HG03095 (cell line): ENCODE measurements at regions not wholly inside any gene's neighbourhood (a gene's known extent, or its start where the extent isn't known, plus 50 kb on each side); places are given as distances from the start of the nearest gene placed in this dataset.

ENCODE experiments used
- ATAC-seq: cut with Tn5 transposase; IDR thresholded peaks from one replicate; pipeline ENCODE4 v1.9.1; 2021; ENCODE audit warnings: moderate library complexity; ENCODE audit not compliant: unreplicated experiment

DNA sequence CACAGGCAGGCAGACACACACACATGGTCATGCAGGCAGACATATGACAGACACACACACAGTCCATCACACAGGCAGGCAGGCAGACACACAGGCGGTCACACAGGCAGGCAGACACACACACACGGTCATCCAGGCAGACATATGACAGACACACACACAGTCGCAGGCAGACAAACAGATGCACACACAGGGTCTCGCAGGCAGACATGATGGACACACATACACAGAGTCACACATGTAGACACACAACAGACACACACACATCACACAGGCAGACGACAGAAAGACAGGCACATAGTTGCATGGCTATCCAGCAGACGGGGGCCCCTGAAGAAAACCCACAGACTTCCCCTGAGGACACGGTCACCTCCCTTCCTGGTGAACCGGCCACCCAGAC lies 135.4 kb downstream of the NCOR2 start:
- no peak for ATAC-seq

DNA sequence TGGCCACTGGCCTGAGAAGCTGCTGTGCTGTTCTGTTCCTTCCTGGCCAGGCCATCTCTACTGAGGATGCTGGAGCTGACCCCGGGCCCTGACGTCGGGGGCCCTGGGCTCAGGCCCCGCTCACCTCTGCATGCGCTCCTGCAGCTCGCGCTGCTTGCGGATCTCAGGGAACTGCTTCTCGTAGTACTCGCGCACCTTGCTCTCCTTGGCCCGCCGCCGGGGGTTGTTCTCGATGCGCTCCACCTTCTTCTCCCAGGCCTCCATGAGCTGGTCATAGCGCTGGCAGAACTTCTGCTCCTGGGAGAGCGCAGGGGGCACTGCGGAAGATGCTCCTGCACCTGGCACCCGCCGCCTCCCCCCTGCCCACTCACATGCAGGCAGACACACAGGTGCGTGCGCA lies 135.6 kb downstream of the RFLNA start:
- ATAC-seq, result no peak

DNA sequence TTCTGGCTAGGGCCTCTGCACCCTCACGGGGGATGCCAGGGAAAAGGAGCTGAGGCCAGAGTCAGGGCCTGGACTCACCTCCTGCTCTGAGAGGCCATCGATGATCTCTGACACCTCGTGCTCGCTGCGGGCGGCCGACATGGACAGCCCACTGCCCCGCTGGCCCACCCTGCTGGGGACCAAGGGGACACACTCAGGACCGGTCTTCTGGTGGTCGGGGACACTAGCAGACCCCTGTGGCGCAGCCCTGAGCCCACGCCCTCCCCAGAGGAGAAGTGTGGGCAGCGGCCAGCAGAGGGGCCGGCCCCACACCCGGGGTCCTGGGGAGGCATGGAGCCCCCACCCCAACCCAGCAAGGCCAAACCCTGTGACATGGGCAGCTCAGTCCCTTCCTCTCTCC lies 134.6 kb downstream of the RFLNA start:
- ATAC-seq, result no peak

DNA sequence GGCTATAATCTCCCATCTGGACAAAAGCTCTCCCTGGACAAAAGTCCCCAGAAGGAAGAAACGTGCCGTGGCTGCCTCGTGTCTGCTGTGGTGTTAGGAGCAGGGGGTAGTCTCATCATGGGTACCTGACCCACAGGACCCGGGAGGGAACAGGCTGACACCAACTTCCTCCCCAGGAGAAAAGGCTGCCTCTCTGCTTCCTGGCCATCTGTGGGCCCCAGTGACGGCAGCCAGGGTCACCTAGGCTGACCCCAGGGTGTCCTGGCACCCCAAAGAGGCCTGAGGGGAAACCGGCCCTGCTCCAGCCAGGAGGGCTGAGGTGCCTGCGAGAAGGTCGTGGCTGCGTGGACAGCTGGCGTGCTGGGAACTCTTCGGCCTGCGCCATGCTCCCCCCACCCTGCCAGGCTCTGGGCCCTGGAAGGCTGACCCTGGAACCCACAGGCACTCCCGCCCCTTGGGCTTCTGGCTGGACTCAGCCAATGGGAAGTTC lies 133.9 kb downstream of the RFLNA start:
- ATAC-seq, result no peak

GRCh38 chr12:124428136-124428791 lies 133.4 kb downstream of the RFLNA start:
- ATAC-seq, result no peak

DNA sequence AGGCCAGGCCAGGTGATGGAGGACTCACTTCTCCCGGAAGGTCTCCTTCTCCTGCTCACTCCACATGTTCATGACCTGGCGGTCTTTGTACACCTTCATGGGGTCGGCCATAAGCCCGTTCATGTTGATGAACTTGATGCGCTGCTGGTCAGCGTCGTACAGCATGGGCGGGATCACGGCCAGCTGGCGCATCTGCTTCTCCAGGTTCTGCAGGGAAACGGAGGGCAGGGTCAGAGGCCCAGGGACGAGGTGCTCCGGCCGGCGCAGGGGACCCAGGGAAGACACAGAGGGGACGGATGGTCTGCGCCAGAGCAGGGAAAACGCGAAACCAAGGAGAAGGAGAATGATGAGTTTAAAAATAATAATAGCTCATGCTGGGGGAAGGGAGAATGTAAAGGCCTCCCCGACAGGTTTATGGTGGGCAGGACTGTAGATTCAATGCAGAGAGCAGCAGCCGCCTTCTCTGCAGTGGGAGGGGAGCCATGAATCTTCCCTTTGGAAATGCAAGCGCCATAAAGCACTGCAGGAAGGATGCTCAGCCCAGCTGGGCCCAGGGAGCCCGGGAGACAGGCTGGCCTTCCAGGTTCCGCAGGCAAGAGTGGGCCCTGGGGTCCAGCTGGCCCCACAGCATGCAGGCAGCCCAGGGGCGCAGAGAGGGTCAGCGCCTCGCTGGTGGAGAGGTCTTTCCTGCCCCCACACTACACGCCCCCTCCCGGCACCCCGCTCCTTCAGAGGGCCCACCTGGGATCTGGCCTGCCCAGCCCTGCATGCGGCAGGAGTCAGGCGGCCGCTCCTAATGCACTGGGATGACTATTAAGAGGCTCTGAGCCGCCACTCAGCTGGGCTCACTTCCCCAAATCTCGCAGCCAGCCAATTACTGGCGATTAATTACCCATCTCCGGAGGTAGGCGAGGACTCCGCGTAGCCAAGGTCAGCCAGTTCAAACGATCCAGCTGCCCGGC lies 132.0 kb downstream of the RFLNA start:
- no peak for ATAC-seq

DNA sequence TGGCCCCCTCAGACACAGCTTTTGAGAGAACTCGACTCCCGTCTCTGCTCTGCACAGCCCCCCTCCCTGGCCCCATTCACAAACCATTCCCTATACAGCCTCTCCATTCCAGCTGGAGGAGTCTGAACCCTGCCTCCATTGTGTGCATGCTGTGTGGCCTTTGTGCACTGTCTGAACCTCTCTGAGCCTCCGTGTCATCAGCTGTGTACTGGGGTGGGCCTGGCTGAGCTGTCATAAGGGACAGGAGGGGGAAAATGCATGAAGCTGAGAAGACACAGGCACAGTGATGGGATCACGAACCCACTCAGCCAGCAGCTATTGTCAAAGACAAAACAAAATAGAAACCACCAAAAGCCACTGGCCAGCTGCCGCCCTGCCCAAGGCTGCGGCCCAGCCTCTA lies 130.8 kb downstream of the RFLNA start:
- ATAC-seq, result no peak

DNA sequence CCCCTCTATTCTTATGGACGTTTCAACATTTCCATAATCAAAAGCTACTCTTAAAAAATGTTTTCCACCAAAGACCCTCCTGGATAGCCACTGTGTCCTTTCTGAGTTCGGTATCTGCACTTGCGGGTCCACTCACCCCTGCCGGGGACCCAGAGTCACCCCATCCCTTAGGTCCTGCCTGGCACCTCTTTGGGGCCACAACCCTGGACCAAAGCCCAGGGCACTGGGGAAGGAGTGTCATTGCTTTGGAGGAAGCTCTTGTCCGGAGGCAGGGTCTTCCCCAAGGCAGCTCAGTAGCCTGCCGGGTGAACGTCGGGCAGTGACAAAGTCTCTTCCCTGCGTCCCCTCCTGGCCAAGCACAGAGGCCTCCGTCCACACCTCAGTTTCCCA lies 129.6 kb downstream of the RFLNA start:
- ATAC-seq, result no peak

DNA sequence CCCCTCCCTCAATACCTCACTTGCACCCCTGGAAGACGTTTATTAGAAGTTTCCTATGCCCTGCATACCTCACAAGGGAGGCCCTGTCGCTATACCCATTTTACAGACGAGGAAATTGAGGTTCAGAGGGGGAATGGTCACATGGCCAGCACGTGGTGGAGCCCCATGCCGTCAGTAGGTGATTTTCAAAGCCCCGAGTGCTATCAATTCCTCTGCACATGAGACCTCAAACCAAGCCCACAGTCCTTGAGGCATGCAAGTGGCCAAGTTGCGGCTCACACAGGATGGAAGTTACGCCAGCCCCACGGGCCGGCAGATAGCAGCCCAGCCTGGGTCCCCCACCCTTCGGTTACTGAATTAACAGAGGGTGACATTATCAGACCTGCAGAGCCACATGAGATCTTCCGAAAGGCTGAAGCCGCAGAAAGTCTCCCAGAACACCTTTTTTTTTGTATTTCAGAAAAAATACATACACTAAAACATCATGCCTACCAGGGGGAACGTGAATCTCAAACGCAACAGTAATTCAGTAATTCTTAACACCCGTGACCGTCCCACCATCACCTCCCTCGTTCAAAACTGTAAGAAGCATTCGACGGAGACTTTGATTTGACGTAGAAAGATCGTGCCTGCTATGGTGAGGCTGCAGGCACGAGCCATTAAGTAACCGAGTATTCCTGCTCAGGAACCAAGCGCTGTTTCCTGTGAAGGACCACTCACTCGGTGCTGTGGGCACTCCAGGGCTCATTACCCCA lies 129.0 kb downstream of the RFLNA start:
- ATAC-seq, result no peak

DNA sequence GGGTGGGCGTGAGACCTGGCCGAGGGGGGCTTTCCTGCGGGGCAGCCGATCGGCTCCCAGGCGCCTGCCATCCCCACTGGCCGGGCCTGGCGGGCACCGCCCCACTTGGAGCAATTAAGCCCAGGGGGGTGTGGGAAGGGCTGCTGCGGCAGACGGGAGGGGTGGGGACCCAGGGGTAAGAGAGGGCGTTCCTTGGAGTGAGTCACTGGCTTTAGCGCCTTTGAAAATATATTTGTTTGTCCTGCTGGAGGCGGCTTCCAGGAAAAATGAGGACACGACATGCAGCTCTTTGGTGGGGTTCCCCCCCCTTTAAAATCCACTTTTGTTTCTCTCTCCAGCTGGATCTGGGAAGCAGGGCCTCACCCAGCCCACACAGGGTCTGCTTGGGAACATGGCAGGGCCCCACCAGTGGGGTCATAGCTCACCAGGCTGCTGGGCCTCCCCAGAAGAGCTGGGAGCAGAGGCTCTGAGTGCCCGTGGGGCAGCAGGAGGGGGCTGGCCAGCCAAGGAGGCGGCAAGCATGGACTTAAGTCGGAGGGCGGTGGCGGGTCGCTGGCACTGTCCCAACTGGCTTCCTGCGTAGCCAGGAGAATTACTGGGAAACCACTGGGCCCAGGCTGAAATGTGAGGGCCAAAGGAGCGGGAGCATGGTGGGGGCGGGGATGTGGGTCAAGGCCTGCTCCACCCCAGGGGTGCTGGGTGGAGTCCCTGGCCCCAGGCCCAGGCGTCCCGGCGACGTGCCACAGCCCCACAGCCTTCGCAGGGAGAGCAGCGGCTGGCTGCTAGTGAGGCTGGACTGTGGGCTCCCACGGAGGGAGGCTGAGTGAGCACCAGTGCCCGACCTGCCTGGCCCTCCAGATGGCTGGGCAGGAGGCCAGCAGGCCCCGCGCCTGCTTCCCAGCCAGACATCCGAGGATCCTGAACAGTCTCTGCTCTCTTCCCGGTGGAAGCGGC lies 128.0 kb downstream of the RFLNA start:
- ATAC-seq, result no peak

GRCh38 chr12:124422142-124422569 lies 127.3 kb downstream of the RFLNA start:
- ATAC-seq, result no peak

DNA sequence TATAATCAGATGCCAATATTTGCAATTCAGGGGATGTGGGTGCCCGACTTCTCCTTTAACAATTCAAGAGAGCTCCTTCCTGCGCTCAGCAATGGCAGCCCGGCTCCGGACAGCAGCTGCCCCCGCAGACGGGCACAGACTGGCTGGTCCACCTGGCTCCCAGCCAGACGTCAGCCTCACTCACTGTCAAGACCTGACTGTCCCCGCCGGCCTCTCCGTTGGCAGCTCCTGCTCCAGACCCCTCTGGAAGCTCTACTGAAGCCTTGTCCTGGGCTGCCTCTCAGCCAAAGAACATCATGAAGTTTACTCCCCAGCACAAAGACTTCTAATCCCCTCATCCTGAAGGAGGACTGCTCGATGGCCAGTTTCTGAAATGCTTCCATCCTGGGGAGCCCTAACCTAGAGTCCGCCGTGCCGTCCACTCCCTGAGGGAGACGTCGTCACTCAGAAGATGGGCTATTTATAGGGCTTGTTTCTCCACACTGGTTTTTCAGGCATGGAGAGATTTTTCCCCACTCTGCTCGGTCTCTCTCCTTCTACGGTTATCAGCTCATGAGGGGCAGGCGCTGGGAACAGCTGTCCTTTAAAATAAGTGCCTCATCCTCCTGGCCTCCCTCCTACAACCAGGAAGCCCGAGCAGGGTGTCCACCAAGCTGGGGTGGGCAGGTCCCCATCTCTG lies 126.2 kb downstream of the RFLNA start:
- ATAC-seq, result no peak

DNA sequence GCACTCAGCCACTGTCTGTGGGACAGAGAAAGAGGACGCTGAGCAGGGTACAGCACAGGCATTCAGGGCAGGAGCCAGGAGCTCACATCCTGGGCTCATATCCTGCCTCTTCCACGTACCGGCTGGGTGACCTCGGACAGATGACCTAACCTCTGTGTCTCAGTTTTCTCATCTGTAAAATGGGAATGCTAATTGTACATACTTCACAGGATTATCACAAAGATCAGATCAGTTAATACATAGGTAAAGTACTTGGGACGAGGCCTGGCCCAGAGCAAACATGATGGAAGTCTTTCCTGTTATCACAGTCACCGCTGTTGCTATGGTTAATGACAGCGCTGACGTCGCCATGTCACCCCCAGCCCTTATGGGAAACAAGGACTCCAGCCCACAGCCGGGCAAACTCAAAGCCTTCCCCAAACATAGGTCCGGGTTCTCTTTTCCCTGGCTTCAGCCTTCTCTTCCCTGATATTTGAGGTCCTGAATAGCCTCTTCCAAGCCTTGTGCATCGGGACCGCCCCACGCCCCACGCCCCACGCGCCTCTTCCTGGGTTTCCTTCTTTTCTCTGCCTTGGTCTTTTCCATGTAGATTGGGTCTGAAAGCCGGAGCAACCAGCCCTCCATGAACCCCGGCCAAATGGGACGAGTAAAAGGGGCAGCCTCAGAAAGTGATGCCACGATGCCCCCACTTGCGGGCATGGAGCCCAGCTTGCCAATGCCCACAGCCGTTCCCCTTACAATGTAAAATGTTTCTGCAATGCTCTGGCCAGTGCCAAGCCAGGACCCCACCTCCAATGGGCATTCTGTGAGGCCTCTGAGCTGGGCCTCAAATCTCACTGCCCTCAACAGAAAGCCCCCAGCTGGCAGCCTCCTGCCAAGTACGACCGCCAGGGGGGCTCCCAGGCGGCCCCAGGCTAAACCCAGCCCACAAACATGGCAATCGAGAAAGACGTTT lies 125.4 kb downstream of the RFLNA start:
- no peak for ATAC-seq

DNA sequence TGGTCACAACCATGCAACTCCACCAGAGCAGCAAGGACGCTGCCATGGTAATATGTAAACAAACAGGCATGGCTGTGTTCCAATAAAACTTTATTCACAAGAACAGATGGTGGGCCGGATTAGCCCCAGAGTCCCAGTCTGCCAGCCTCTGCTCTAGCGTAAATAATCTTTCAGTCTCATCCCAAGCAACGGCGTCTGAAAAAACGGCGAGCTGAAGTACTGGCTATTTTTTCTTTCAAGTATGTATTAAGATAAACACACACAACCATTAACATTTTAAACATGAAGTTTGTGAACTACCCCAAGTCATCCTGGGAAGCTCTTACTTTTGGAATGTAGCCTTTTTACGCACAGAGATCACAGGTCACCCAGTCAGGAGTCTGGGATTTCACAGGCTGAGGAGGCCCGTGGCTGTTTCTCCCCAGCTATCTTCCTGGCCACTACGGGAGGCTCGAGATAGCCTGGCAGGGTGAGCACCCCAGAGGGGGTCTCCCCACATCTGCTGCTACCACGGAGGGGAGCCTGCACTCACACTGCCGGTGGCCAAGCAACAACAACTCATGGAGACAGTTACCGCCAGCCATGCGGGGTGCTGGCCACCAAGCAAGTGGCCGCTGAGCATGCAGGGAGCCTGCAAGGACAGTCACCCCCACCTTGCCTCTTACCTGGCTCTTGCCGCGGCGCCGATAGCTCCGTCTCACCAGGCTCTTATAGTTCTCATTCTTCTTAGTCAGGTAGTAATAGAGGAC lies 124.6 kb downstream of the RFLNA start:
- no peak for ATAC-seq

GRCh38 chr12:124418791-124419190 lies 123.9 kb downstream of the RFLNA start:
- ATAC-seq, result no peak

DNA sequence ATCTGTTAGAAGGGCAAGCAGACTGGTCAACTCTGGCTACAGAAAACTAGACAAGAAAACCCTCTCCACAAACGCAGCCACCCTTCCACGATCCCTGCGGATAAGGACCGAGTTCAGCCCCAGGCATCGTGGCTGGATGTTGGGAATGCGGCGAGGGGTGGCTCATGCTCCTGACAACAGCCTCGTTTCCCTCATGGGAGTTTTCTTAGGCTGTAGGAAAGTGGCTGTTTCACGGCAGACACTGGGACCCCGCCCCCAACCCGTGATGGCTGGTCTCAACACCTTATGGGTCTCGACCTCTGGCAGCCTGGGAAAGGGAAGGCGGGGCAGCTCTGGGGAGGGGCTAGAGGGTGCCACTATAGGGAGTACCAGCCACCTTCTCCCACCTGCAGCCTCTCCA lies 123.3 kb downstream of the RFLNA start:
- no peak for ATAC-seq

DNA sequence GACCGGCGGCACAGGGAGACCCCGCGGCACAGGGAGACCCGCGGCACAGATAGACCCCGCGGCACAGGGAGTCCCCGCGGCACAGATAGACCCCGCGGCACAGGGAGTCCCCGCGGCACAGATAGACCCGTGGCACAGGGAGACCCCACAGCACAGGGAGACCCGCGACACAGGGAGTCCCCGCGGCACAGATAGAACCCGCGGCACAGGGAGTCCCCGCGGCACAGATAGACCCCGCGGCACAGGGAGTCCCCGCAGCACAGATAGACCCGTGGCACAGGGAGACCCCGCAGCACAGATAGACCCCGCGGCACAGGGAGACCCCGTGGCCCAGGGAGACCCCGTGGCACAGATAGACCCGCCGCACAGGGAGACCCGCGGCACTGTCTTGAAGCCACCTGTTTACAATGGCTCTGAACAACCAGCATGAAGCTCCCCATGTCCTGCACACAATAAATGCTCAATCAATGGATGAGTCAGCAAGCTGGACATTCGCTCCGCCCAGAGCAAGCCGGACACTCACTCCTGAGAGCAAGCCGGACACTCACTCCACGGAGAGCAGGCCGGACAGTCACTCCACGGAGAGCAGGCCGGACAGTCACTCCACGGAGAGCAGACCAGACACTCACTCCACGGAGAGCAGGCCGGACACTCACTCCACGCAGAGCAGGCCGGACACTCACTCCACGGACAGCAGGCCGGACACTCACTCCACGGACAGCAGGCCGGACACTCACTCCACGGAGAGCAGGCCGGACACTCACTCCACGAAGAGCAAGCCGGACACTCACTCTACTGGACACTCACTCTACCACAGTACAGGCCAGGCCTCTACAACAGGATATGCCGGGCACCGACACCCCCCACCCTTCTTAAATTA lies 121.9 kb downstream of the RFLNA start:
- ATAC-seq, result no peak
